Cardiac muscle cell (in vitro differentiated cells and primary cell): ENCODE measurements at regions not wholly inside any gene's neighbourhood (a gene's known extent, or its start where the extent isn't known, plus 50 kb on each side); places are given as distances from the start of the nearest gene placed in this dataset.

Experiments used
- DNase-seq, 2 donors: peaks; one replicate each; pipeline versions ENCODE4 v3.0.0 to v3.0.0-alpha.2; 2010 to 2017; ENCODE audit warnings: low read depth in 1 of 2, low spot score in 1 of 2
- H3K27ac ChIP-seq: fragments of 200-600 bp; sonication (generic); 2 replicates; pipeline ENCODE4 v1.5.1; 2016
- H3K27me3 ChIP-seq: fragments of 200-600 bp; sonication (generic); 2 replicates; pipeline ENCODE4 v1.6.0; 2016; ENCODE audit warnings: control low read depth
- H3K36me3 ChIP-seq: fragments of 200-600 bp; sonication (generic); 2 replicates; pipeline ENCODE4 v1.5.1; 2016; ENCODE audit warnings: control low read depth
- H3K4me1 ChIP-seq: fragments of 200-600 bp; sonication (generic); 2 replicates; pipeline ENCODE4 v1.8.1; 2017; ENCODE audit warnings: low read depth, mild to moderate bottlenecking, mixed run types
- H3K4me3 ChIP-seq: fragments of 200-600 bp; sonication (generic); 2 replicates; pipeline ENCODE4 v1.5.1; 2016; ENCODE audit warnings: mild to moderate bottlenecking
- H3K9me3 ChIP-seq: fragments of 200-600 bp; sonication (generic); 2 replicates; pipeline ENCODE4 v1.5.1; 2017; ENCODE audit warnings: low read depth, mild to moderate bottlenecking, control low read depth
- CTCF ChIP-seq: IDR thresholded peaks from 2 replicates; pipeline ENCODE4 v1.5.1; 2012; ENCODE audit warnings: low read depth, mild to moderate bottlenecking, low read length

- Histone ChIP-seq H3K9me3 (no peaks in the 10 kb centered on the region), H3K4me1 (no peaks in the 10 kb centered on the region), H3K27ac (no peak overlapping the region), H3K36me3 (no peaks in the 10 kb centered on the region), H3K4me3 (no peak overlapping the region), H3K27me3 (peaks cover 15% of the 10 kb centered on the region)
- TF ChIP-seq CTCF: no peak
- no peak for DNase-seq
Measured at GRCh38 chr6:904994-905393, 212.1 kb upstream of the EXOC2 start.

GRCh38 chr6:903761-904160, 210.8 kb upstream of the EXOC2 start:
- H3K4me1 ChIP-seq: no peaks in the 10 kb centered on the region
- H3K36me3 ChIP-seq: no peaks in the 10 kb centered on the region
- peaks cover 14% of the 10 kb centered on the region for H3K27me3 ChIP-seq
- no peak for TF ChIP-seq CTCF
- no peak overlapping the region for H3K27ac ChIP-seq
- no peaks in the 10 kb centered on the region for H3K9me3 ChIP-seq
- H3K4me3 ChIP-seq: no peak overlapping the region
- no peak for DNase-seq

GRCh38 chr6:901696-902460, 208.9 kb upstream of the EXOC2 start:
- H3K27me3 ChIP-seq: peaks cover 12% of the 10 kb centered on the region
- H3K27ac ChIP-seq: no peak overlapping the region
- H3K4me1 ChIP-seq: no peaks in the 10 kb centered on the region
- H3K4me3 ChIP-seq: no peak overlapping the region
- no peak for DNase-seq
- TF ChIP-seq CTCF: no peak
- no peaks in the 10 kb centered on the region for H3K9me3 ChIP-seq
- H3K36me3 ChIP-seq: no peaks in the 10 kb centered on the region

GRCh38 chr6:900716-901605, 208.0 kb upstream of the EXOC2 start:
- DNase-seq: no peak
- no peaks in the 10 kb centered on the region for H3K4me1 ChIP-seq
- no peak overlapping the region for H3K4me3 ChIP-seq
- no peak for TF ChIP-seq CTCF
- H3K36me3 ChIP-seq: no peaks in the 10 kb centered on the region
- H3K27me3 ChIP-seq: peaks cover 12% of the 10 kb centered on the region
- no peaks in the 10 kb centered on the region for H3K9me3 ChIP-seq
- no peak overlapping the region for H3K27ac ChIP-seq

- Histone ChIP-seq H3K36me3 (no peaks in the 10 kb centered on the region), H3K27me3 (peaks cover 12% of the 10 kb centered on the region), H3K4me1 (no peaks in the 10 kb centered on the region), H3K27ac (no peak overlapping the region), H3K4me3 (no peak overlapping the region), H3K9me3 (no peaks in the 10 kb centered on the region)
- DNase-seq: no peak
- no peak for TF ChIP-seq CTCF
Measured at GRCh38 chr6:897528-898207, 204.7 kb upstream of the EXOC2 start.
